Left lung (tissue), 4 donors: ENCODE measurements at regions not wholly inside any gene's neighbourhood (a gene's known extent, or its start where the extent isn't known, plus 50 kb on each side); places are given as distances from the start of the nearest gene placed in this dataset.

ENCODE experiments used
- ATAC-seq: fragments of 200-7000 bp; cut with Tn5 transposase; one replicate; pipeline ENCODE4 v1.9.1; 2020; ENCODE audit warnings: moderate library complexity
- DNase-seq, 4 donors: peaks; one replicate each; pipeline ENCODE4 v3.0.0-alpha.2; 2013 to 2020
- H3K27ac ChIP-seq, 2 donors: fragments of 200-600 bp; sonication (generic) in 1 of 2; one replicate each; pipeline versions ENCODE4 v1.5.0 to v1.8.0; 2020 to 2021
- H3K27me3 ChIP-seq, 2 donors: fragments of 200-600 bp; sonication (generic) in 1 of 2; one replicate each; pipeline versions ENCODE4 v1.5.0 to v1.8.0; 2020 to 2021
- H3K36me3 ChIP-seq, 2 donors: fragments of 200-600 bp; sonication (generic) in 1 of 2; one replicate each; pipeline versions ENCODE4 v1.5.0 to v1.8.0; 2020 to 2021
- H3K4me1 ChIP-seq, 2 donors: fragments of 200-600 bp; one replicate each; pipeline ENCODE4 v1.8.0; 2021
- H3K4me3 ChIP-seq, 2 donors: fragments of 200-600 bp; sonication (generic) in 1 of 2; one replicate each; pipeline versions ENCODE4 v1.5.0 to v1.8.0; 2020 to 2021; ENCODE audit warnings: mild to moderate bottlenecking in 1 of 2
- H3K9me3 ChIP-seq, 2 donors: fragments of 200-600 bp; sonication (generic) in 1 of 2; one replicate each; pipeline versions ENCODE4 v1.5.0 to v1.8.0; 2020 to 2021
- CTCF ChIP-seq, 2 donors: fragments of 200-600 bp; sonication (generic) in 1 of 2; IDR thresholded peaks; one replicate each; pipeline versions ENCODE4 v1.5.0 to v1.8.0; 2021; ENCODE audit warnings: antibody characterized with exemption in 2 of 2
- intact Hi-C, 2 donors: fragments of 100-400 bp; cut with DNase I; formaldehyde crosslinking; loops; one replicate each; pipeline versions ENCODE4 v1.11.2 to v1.14.2; 2022
- donor health status: DM: no; HTN: yes; CAD: no.
- donor health status: DM: no; HTN: no; CAD: no.

GRCh38 chr20:46791722-46792416 lies 82.4 kb downstream of the SLC2A10 start:
- intact Hi-C loops, result no loop called here
- DNase-seq (no peak), ATAC-seq (no peak)
- no peaks in the 10 kb centered on the region for H3K9me3 ChIP-seq
- H3K4me1 ChIP-seq, result no peaks in the 10 kb centered on the region
- TF ChIP-seq CTCF (IDR thresholded peaks at IDR 0.05), result no peak
- H3K27ac ChIP-seq, result no peak overlapping the region
- no peaks in the 10 kb centered on the region for H3K36me3 ChIP-seq
- no peak overlapping the region for H3K4me3 ChIP-seq
- H3K27me3 ChIP-seq, result peaks cover 0 to 54% of the 10 kb centered on the region in 2 donors

DNA sequence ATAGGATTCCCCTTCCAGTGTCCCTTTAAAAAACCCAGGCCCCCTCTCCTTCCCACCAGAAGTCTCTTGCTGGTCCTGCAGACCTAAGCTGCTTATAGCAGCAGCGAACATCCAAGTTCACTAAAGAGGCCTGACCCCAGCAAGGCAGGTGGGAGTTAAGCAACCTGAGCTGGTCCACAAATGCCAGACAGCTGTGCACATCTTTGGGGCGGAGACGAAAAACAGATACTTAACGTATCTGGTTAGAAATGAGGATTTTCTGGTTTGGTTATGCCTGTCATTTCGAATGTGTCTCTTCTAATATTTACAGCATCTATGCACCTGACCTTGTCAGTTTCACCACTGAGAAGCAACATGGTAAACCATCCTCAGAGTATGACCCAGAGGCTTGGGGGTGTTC lies 87.8 kb downstream of the SLC2A10 start:
- ATAC-seq (no peak), DNase-seq (no peak)
- H3K27ac ChIP-seq, result no peak overlapping the region
- TF ChIP-seq CTCF (IDR thresholded peaks at IDR 0.05), result no peak
- H3K4me3 ChIP-seq, result no peak overlapping the region
- intact Hi-C loops, result no loop called here
- H3K9me3 ChIP-seq, result no peaks in the 10 kb centered on the region
- H3K4me1 ChIP-seq, result no peaks in the 10 kb centered on the region
- no peaks in the 10 kb centered on the region for H3K36me3 ChIP-seq
- peaks cover 0 to 54% of the 10 kb centered on the region in 2 donors for H3K27me3 ChIP-seq

DNA sequence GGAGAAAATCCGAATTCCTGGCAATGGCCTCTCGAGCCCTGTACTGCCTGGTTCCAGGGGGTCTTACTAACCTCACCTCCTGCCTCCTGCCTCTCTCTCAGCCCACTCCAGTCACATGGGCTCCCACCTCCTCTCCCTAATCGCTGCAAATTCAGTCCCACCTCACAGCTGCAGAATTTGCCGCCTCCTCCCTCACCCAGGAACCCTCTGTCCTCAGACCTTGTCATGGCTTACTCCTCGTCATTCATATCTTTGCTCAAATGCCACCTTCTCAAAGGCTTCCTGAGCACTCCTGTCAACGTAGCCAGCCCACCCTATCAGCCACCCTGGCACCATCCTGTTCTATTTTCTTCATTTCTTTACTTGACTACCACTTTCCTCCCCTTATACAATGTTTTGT lies 89.0 kb downstream of the SLC2A10 start:
- DNase-seq (no peak), ATAC-seq (no peak)
- intact Hi-C loops, result no loop called here
- no peaks in the 10 kb centered on the region for H3K9me3 ChIP-seq
- TF ChIP-seq CTCF (IDR thresholded peaks at IDR 0.05), result no peak
- H3K4me3 ChIP-seq, result no peak overlapping the region
- H3K27ac ChIP-seq, result no peak overlapping the region
- peaks cover 0 to 47% of the 10 kb centered on the region in 2 donors for H3K27me3 ChIP-seq
- no peaks in the 10 kb centered on the region for H3K36me3 ChIP-seq
- no peaks in the 10 kb centered on the region for H3K4me1 ChIP-seq

DNA sequence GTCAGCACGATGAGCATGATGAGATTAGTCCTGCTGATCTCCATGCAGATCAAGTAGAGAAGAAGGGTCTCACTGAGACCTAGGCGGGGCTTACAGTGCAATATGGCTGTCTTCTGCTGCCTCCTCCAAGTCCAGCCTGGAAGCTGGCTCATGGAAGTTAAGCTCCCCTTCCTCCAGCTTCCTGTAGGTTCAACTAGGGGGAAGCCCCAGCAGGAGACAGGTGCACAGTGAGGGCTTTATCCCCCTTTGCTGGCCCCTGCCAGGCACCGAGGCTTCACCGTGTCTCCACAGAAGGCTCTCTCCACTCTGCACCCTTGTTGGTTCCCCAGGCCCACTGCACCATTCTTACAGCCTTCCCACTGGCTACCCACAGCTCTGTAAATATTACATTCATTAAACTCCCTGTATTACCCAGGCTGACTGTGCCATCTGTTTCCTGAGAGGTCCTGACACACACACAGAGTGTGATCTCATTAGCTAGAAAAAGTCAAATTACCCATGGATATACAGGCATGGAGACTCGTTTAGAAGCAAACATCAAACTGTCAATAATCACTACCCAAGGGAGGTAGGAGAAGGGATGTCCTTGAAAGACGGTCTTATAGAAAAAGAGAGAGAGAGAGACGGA lies 90.4 kb downstream of the SLC2A10 start:
- intact Hi-C loops, result no loop called here
- H3K27me3 ChIP-seq, result peaks cover 0 to 51% of the 10 kb centered on the region in 2 donors
- ATAC-seq, result no peak

More for the DNA sequence above, 90.4 kb downstream of the SLC2A10 start:
- Histone ChIP-seq H3K4me1 (no peaks in the 10 kb centered on the region), H3K36me3 (no peaks in the 10 kb centered on the region), H3K27ac (no peak overlapping the region), H3K4me3 (no peak overlapping the region), H3K9me3 (no peaks in the 10 kb centered on the region)
- DNase-seq, result no peak
- no peak for TF ChIP-seq CTCF (IDR thresholded peaks at IDR 0.05)
